Endothelial cell of umbilical vein (primary cell): ENCODE measurements at regions not wholly inside any gene's neighbourhood (a gene's known extent, or its start where the extent isn't known, plus 50 kb on each side); places are given as distances from the start of the nearest gene placed in this dataset.

Source experiments
- CTCF ChIP-seq, 2 donors: IDR thresholded peaks; 1 replicate in 1 of 2; 2 replicates in 1 of 2; pipeline ENCODE4 v1.5.1; 2011; ENCODE audit warnings: low read length in 2 of 2, mild to moderate bottlenecking in 2 of 2, moderate library complexity in 2 of 2, control low read depth in 1 of 2, inconsistent platforms in 1 of 2, low read depth in 1 of 2; ENCODE audit not compliant: insufficient read depth in 1 of 2; ENCODE audit errors: extremely low read depth in 1 of 2
- FOS ChIP-seq: IDR thresholded peaks from 2 replicates; pipeline ENCODE4 v1.6.1; 2011; ENCODE audit warnings: mild to moderate bottlenecking, low read length, moderate library complexity, borderline replicate concordance; ENCODE audit not compliant: insufficient read depth

GRCh38 chr5:175816348-175816747, 55.0 kb upstream of the CPLX2 start:
- TF ChIP-seq FOS = no peak
- TF ChIP-seq CTCF (IDR thresholded peaks at IDR 0.05; ENCODE audit: extremely low read depth in 1 of 2, insufficient read depth in 1 of 2, low read depth in 1 of 2, low read length in 2 of 2) = no peak
